Fibroblast of the conjunctiva (primary cell): ENCODE measurements at regions not wholly inside any gene's neighbourhood (a gene's known extent, or its start where the extent isn't known, plus 50 kb on each side); places are given as distances from the start of the nearest gene placed in this dataset.
"Not testable (repeated sequence)": the region's sequence is repeated elsewhere in the genome, so short reads cannot be mapped to it uniquely, and the experiment has no call there.

ENCODE experiments used
- DNase-seq: peaks from one replicate; pipeline ENCODE4 v3.0.0-alpha.2; 2010; ENCODE audit warnings: low read depth

DNA sequence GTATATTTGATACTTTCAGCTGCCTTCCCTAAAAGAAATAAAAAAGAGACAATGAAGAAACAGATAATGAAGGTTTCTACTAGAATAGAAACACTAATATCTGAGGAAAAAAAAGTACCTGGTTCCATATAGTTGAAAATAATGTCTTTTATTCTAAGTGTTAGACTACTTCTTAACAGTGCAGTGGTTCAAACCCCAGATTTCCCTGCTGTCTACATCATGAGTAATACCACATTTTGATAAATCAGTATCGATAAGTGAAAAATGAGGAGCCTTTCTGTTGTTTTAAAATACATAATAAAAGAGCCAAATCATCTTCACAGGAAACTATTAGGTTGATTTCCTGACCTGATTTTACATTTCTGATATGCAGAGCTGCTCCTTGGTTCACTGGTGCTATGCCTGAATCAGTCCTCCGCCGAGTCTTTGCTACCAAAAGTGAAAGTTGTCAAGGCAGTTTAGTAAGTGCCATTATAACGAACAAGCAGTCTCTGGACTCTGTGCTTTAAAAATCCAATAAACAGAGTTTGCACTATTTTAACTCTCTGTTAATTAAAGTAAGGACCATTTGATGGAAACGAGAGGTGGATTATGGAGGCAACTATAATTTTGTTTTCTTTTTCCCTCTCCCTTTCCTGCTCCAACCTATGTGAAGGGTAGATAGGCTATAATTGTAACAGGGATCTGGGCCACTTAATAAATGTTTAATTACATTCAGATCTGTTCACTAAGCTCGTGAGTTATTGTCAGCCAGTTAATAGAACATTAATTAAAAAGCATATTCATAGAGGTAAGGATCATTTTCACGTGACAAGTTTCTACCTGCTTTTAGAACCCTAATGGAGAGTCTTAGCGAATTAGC, 724.5 kb upstream of the RAG2 start:
- DNase-seq: no peak

DNA sequence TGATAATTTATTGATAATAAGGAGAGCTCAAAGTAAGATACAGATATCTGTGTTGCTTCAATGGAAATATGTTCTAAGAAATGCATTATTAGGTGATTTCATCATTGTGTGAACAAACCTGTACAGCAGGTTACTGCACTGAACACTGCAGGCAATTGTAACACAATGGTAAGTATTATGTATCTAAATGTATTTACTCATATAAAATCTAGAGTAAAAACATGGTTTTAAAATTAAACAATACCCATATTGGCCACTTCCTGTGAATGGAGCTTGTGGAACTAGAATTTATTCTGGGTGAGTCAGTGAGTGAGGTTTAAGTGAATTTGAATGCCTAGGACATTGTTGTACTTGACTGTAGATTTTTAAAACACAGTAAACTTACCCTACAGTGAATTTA, 722.9 kb upstream of the RAG2 start:
- DNase-seq: no peak

- no peak for DNase-seq
Observed at GRCh38 chr11:37317803-37318202, 719.8 kb upstream of the RAG2 start.

DNA sequence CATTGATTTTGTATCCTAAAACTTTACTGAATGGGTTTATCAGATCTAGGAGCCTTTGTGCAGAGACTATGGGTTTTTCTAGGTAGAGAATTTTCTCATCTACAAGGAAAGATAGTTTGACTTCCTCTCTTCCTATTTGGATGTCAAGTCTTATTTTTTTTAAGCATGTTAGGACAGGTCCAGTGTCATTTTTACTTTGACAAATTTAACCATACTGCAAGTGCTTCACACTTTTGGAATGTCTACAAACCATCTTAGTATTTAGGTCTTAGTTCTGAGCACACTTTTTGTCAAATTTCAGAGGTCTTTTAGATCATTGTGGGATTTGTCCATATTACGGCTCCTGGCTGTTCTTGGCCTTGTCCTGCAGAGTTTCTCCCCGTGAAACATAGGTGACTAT, 715.2 kb upstream of the RAG2 start:
- DNase-seq: no peak

DNA sequence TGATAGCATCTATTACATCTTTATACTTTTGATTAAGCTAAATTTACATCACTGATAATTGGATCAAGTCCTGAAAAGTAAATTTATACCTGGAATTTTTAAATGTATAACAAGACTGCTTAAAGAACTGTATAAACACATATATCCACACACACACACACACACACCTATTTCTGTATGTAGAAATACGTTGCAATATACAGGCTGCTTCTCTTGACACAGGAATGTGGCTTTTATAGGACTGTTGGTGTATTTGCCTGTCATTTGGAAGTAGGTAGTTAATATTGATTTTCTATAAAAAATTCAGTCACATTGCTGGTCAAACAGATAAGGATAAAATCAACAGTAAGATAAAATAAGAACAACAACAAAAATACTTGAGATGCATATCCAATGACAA, 708.5 kb upstream of the RAG2 start:
- DNase-seq: no peak

GRCh38 chr11:37301405-37301804, 703.4 kb upstream of the RAG2 start:
- DNase-seq: not testable (repeated sequence)

DNA sequence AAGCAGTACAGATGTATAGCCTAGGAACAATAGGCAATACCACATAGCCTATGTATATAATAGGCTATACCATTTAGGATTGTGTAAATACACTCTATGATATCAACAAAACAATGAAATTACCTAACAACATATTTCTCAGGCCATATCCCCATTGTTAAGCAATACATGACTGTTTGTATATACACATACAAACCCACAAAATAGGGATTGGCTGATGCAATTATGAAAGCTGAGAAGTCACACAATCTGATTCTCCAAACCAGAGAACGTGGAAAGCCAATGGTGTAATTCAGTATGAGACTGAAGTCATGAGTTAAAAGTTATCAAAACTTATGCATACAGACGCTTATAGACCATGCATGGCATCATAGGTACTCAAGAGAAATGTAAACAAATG, 700.1 kb upstream of the RAG2 start:
- DNase-seq: no peak

DNA sequence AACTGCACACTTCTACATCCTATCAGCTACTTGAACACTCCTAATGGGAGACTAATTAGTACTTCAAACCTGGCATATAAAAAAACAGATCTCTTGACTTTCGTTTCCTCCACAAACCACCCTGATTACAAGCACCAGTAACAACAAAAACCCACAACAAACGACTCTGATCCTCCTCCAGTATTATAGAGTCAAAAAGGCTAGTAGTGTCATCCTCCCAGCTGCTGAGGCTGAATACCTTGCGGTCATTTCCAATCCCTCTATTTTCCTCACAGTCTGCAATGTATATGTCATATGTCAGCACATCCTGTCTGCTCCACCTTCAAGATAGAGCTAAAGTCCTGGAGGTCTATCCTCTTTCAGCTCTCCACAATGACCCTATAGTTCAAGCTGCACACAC, 688.9 kb upstream of the RAG2 start:
- DNase-seq: no peak

DNA sequence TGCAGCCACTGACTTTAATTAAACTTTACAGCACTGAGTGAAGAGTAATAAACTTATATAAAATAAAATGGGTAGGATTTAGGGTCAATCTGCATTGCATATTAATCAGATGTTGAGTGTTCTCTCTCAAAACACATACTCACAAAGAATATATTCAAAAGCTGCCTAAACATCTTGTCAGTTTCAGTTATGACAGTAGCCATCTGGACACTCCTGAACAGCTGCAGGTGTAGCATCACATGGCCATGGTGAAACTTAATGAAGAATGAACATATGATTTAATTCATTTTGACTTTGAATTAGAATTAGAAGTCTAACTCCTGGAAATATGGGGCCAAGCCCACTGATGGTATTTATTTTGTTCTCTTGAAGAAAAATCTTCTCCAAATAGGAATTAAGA, 684.3 kb upstream of the RAG2 start:
- no peak for DNase-seq

GRCh38 chr11:37280200-37280599, 682.2 kb upstream of the RAG2 start:
- DNase-seq: no peak

DNA sequence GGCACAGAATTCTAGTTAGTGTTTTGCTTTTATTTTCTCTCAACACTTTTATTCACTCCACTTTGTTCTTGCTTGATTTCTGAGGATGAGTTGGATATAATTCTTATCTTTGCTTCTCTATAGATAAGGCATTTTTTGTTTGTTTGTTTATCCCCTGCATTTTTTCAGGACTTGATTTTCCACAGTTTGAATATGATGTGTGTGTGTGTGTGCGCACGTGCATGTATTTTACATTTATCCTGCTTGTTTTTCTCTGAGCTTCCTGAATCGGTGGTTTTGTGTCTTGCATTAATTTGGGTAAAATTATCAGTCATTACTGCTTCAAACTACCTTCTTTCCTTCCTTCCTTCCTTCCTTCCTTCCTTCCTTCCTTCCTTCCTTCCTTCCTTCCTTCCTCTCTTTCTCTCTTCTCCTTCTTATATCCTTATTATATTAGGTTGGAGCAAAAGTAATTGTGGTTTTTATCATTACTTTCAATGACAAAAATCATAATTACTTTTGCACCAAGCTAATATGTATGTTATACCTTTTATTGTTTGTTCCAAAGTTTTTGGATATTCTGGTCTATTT, 679.9 kb upstream of the RAG2 start:
- no peak for DNase-seq

- DNase-seq: no peak
Observed at GRCh38 chr11:37264783-37265182, 666.7 kb upstream of the RAG2 start.

DNA sequence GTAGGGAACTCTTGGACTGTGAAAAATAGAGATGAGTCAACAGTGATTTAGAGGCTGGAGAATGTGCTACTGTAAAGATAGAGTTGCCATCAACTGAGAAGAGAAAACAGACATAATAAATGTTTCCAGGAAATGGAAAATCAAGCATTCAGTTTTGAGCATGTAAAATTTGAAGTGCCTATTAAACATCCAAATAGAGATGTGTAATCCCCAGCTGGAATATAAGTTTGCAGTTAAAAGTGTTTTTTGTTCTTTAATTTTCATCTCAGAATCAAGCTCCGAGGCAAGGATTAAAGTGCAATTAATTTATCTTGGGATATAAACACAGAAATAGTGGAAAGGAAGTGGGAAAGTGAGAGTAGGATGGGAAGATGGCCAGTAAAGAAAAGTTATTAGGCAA, 666.0 kb upstream of the RAG2 start:
- no peak for DNase-seq

DNA sequence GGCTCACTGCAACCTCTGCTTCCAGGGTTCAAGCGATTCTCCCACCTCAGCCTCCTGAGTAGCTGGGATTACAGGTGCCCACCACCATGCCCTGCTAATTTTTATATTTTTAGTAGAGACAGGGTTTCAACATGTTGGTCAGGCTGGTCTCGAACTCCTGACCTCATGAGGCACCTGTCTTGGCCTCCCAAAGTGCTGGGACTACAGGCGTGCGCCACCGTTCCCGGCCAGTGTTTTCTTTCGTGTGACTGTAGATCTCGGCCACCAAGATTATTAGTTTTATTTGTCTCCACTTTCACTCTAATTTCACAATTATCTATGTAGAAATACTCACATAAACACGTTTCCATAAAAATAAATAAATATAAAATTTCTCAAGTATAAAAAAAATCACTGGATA, 665.4 kb upstream of the RAG2 start:
- not testable (repeated sequence) for DNase-seq

GRCh38 chr11:37259734-37260133, 661.7 kb upstream of the RAG2 start:
- no peak for DNase-seq

DNA sequence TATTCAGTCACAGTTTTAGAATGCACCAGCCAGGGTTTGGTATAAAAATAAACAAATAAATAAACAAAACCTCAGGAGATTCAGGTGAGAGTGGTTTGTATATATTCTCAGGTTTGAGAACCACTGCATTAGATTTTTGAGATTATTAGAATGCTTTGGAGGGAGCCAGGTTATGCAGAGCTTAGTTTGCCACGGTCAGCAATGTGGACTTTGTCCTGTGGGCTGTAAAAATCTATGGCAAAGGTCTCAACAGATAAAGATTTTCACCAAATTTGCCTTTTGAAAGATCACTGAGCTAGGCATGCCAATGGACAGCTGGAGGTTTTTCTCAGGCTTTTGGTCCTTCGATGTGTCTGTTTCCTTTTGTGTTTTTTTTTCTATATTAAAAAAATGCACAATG, 650.1 kb upstream of the RAG2 start:
- DNase-seq: no peak

DNA sequence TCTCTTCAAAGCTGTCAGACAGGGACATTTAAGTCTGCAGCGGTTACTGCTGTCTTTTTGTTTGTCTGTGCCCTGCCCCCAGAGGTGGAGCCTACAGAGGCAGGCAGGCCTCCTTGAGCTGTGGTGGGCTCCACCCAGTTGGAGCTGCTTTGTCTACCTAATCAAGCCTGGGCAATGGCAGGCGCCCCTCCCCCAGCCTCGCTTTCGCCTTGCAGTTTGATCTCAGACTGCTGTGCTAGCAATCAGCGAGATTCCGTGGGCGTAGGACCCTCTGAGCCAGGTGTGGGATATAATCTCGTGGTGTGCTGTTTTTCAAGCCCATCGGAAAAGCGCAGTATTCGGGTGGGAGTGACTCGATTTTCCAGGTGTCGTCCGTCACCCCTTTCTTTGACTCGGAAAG, 648.1 kb upstream of the RAG2 start:
- not testable (repeated sequence) for DNase-seq

GRCh38 chr11:37230865-37231264, 632.8 kb upstream of the RAG2 start:
- DNase-seq: no peak

DNA sequence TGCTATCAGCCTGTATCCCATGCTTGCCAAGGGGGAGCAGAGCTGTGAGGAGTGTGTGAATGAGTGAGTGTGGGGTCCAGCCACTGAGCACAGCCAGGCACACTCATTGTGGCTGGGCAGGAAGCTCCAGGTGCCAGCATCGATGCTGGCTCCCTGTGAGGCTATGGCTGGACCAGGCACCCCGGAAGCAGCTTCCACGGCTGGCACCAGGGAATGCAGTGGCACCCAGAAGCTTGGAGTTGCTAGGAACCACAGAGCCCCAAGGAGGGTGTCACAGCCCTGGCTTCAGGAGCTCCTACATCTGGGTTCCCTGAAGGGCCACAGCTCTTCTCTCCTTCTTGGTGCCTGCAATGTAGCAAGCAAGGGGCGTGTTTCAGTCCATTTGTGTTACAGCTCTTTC, 625.9 kb upstream of the RAG2 start:
- DNase-seq: no peak

DNA sequence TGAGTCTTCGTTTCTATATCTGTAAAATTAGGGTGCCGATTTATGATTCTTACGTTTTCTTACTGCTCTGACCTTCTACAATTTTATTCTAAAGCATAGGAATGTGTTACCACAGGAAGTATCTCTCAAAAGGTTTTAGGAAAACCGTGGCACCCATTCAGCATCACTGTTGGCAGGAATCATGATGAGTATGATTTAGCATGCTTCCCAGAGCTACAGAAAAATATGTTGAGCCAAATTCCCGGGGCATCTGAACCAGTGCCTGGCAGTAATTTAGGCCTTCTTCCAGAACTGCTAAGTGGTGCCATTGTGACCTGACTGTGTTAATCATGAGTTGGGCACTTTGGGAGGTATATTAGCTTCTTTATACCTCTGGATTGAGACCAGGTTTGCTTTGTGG, 605.0 kb upstream of the RAG2 start:
- DNase-seq: no peak

DNA sequence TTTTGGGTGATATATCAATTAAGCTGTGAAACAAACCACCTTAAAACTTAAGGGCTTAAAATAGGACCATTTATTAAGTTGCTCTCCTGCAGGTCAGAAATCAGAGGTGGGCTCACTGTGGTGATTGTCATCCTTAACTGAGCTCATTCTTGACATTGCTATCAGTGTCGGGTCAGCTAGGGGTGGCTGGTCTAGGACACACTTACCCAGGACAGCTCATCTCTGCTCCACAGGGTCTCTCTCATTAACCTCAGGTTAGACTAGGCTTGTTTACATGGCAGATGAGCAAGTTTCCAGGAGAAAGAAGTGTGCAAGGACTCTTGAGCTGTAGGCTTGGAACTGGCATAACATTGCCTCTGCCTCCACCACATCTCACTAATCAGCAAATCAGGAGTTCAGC, 601.0 kb upstream of the RAG2 start:
- DNase-seq: no peak

DNA sequence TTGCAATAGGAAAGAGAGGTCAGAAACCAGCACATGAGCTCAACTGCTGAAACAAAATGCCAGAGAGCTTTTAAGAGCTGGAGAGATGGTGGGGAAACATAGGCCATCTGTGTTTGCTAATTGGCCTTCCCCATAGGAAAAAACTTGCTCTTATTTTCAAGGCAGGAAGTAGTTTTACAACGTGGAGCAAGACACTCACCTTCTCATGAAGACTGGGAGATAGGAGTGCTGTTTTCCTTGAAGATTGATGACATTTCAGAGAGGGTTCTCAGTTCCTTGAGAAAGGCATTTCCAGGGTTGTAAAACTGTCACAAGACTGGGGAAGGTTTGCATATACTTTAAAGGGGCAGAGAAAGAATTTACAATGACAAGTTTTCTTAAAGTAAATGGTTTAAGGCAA, 586.3 kb upstream of the RAG2 start:
- no peak for DNase-seq

- DNase-seq: no peak
Observed at GRCh38 chr11:37182031-37182430, 584.0 kb upstream of the RAG2 start.

- no peak for DNase-seq
Observed at GRCh38 chr11:37177721-37178120, 579.7 kb upstream of the RAG2 start.
